ENCODE measurements at regions not wholly inside any gene's neighbourhood (a gene's known extent, or its start where the extent isn't known, plus 50 kb on each side); places are given as distances from the start of the nearest gene placed in this dataset.

- Histone ChIP-seq H3K27ac (no peak overlapping the region), H3K9me3 (no peaks in the 10 kb centered on the region), H3K4me1 (ENCODE audit: control insufficient read depth in 1 of 2, insufficient read depth in 1 of 2, low read depth in 1 of 2, low read length in 1 of 2) (no peaks in the 10 kb centered on the region), H3K4me3 (ENCODE audit: low read depth in 1 of 2, low read length in 1 of 2) (no peak overlapping the region), H3K27me3 (no peaks in the 10 kb centered on the region), H3K36me3 (no peaks in the 10 kb centered on the region)
- TF ChIP-seq CTCF (IDR thresholded peaks at IDR 0.05), result no peak
Measured at GRCh38 chr2:195212586-195212985, 444.4 kb upstream of the SLC39A10 start.

GRCh38 chr2:195202163-195202845 is 454.7 kb upstream of the SLC39A10 start:
- Histone ChIP-seq H3K4me1 (ENCODE audit: control insufficient read depth in 1 of 2, insufficient read depth in 1 of 2, low read depth in 1 of 2, low read length in 1 of 2) (no peaks in the 10 kb centered on the region), H3K36me3 (no peaks in the 10 kb centered on the region), H3K9me3 (no peaks in the 10 kb centered on the region), H3K27ac (no peak overlapping the region), H3K4me3 (ENCODE audit: low read depth in 1 of 2, low read length in 1 of 2) (no peak overlapping the region), H3K27me3 (no peaks in the 10 kb centered on the region)
- no peak for TF ChIP-seq CTCF (IDR thresholded peaks at IDR 0.05)

- Histone ChIP-seq H3K9me3 (no peaks in the 10 kb centered on the region), H3K4me3 (ENCODE audit: low read depth in 1 of 2, low read length in 1 of 2) (no peak overlapping the region), H3K36me3 (no peaks in the 10 kb centered on the region), H3K4me1 (ENCODE audit: control insufficient read depth in 1 of 2, insufficient read depth in 1 of 2, low read depth in 1 of 2, low read length in 1 of 2) (no peaks in the 10 kb centered on the region), H3K27ac (no peak overlapping the region), H3K27me3 (no peaks in the 10 kb centered on the region)
- no peak for TF ChIP-seq CTCF (IDR thresholded peaks at IDR 0.05)
Measured at GRCh38 chr2:195199864-195200263, 457.2 kb upstream of the SLC39A10 start.

- H3K27ac ChIP-seq, result no peak overlapping the region
- no peaks in the 10 kb centered on the region for H3K36me3 ChIP-seq
- H3K4me1 ChIP-seq (ENCODE audit: control insufficient read depth in 1 of 2, insufficient read depth in 1 of 2, low read depth in 1 of 2, low read length in 1 of 2), result no peaks in the 10 kb centered on the region
- no peak overlapping the region for H3K4me3 ChIP-seq (ENCODE audit: low read depth in 1 of 2, low read length in 1 of 2)
- no peaks in the 10 kb centered on the region for H3K9me3 ChIP-seq
- no peak for TF ChIP-seq CTCF (IDR thresholded peaks at IDR 0.05)
- H3K27me3 ChIP-seq, result no peaks in the 10 kb centered on the region
Measured at GRCh38 chr2:195181059-195181705, 475.8 kb upstream of the SLC39A10 start.

GRCh38 chr2:195168369-195168768 is 488.7 kb upstream of the SLC39A10 start:
- Histone ChIP-seq H3K9me3 (no peaks in the 10 kb centered on the region), H3K27me3 (no peaks in the 10 kb centered on the region), H3K27ac (no peak overlapping the region), H3K4me3 (ENCODE audit: low read depth in 1 of 2, low read length in 1 of 2) (no peak overlapping the region), H3K36me3 (no peaks in the 10 kb centered on the region), H3K4me1 (ENCODE audit: control insufficient read depth in 1 of 2, insufficient read depth in 1 of 2, low read depth in 1 of 2, low read length in 1 of 2) (no peaks in the 10 kb centered on the region)
- no peak for TF ChIP-seq CTCF (IDR thresholded peaks at IDR 0.05)
